ENCODE measurements at regions not wholly inside any gene's neighbourhood (a gene's known extent, or its start where the extent isn't known, plus 50 kb on each side); places are given as distances from the start of the nearest gene placed in this dataset.

- Histone ChIP-seq H3K36me3 (ENCODE audit: control insufficient read depth in 2 of 2, insufficient read depth in 2 of 2, low read length in 1 of 2) (no peaks in the 10 kb centered on the region), H3K4me3 (no peak overlapping the region), H3K27ac (ENCODE audit: control insufficient read depth, insufficient read depth) (no peak overlapping the region), H4K20me1 (ENCODE audit: control insufficient read depth, insufficient read depth) (no peaks in the 10 kb centered on the region), H2AFZ (ENCODE audit: control insufficient read depth, low read depth, low read length) (no peak overlapping the region), H3K79me2 (ENCODE audit: control insufficient read depth, insufficient read depth, low read length) (no peaks in the 10 kb centered on the region), H3K27me3 (replicated peaks in 1 of 2; ENCODE audit: control insufficient read depth in 2 of 2, insufficient read depth in 2 of 2, low read length in 1 of 2) (no peaks in the 10 kb centered on the region), H3K9ac (ENCODE audit: control insufficient read depth, insufficient read depth, low read length) (no peak overlapping the region), H3K4me1 (ENCODE audit: control insufficient read depth, insufficient read depth, low read length) (no peaks in the 10 kb centered on the region), H3K4me2 (ENCODE audit: control insufficient read depth, insufficient read depth) (no peak overlapping the region), H3K9me3 (replicated peaks; ENCODE audit: control insufficient read depth, insufficient read depth, low read length) (no peaks in the 10 kb centered on the region)
- in situ Hi-C loops (cut with MboI) (no loop called here), intact Hi-C loops (cut with micrococcal nuclease; ENCODE audit: unreplicated experiment) (loop anchor here (5.0 kb wide), 1 partner anchor 322 kb away; no protein-coding TSS in a partner anchor)
- 3% methylated on average over 8 of the region's 8 CpGs for WGBS (ENCODE audit: insufficient coverage, insufficient replicate concordance, low lambda C conversion rate, missing lambda C conversion rate)
- POLR2A ChIA-PET, result no interaction called here
- CTCF ChIA-PET, result interaction anchor here (0.6 kb wide), 3 partner anchors 55 to 265 kb away, joined by 3 read pairs; no protein-coding TSS in a partner anchor
- FAIRE-seq (no peak), ATAC-seq (0 out of 3 replicates have a peak, but pooled peaks have one; percentile 24), DNase-seq (ENCODE audit: low read depth, low spot score) (no peak)
- TF ChIP-seq PRDM15 (CRISPR knock-in tag; IDR thresholded peaks at IDR 0.05) (no peak), PAX5 (IDR thresholded peaks at IDR 0.05; ENCODE audit: borderline replicate concordance, low read depth, low read length) (no peak), WRNIP1 (IDR thresholded peaks at IDR 0.05; ENCODE audit: borderline replicate concordance, low read depth, low read length) (no peak), EED (IDR thresholded peaks at IDR 0.05; ENCODE audit: low read depth) (no peak), YBX1 (IDR thresholded peaks at IDR 0.05) (no peak), SRF (IDR thresholded peaks at IDR 0.05; ENCODE audit: low read depth in 2 of 2, low read length in 2 of 2) (no peak), RFX5 (IDR thresholded peaks at IDR 0.05; ENCODE audit: low read depth, low read length) (no peak), POLR2A (IDR thresholded peaks at IDR 0.05; ENCODE audit: low read depth, low read length) (no peak)
- RAD21 ChIA-PET (ENCODE audit: unreplicated experiment), result no interaction called here
- BruUV-seq (replicated peaks), result no TSS peak
- SMC1A ChIA-PET (ENCODE audit: uncharacterized antibody, unreplicated experiment), result interaction anchor here (1.1 to 1.3 kb wide), 2 partner anchors 34 to 223 kb away, joined by 3 to 4 read pairs; no protein-coding TSS in a partner anchor
Observed at GRCh38 chr16:63684149-63685101, 1437.4 kb downstream of the CDH11 start.
